Ecto neural progenitor cell (in vitro differentiated cells): ENCODE measurements at regions not wholly inside any gene's neighbourhood (a gene's known extent, or its start where the extent isn't known, plus 50 kb on each side); places are given as distances from the start of the nearest gene placed in this dataset.
A peak's percentile ranks its signal among the peaks of the same experiment; 100 is the strongest.

Experiments
- DNase-seq: peaks from one replicate; pipeline ENCODE4 v3.0.0-alpha.2; 2018; ENCODE audit warnings: low spot score

GRCh38 chr4:18570370-18570769, 548.8 kb upstream of the LCORL start:
- no peak for DNase-seq

GRCh38 chr4:18568600-18568999, 547.0 kb upstream of the LCORL start:
- no peak for DNase-seq

GRCh38 chr4:18566970-18567799, 545.6 kb upstream of the LCORL start:
- DNase-seq = no peak

GRCh38 chr4:18559492-18559891, 537.9 kb upstream of the LCORL start:
- DNase-seq = no peak

GRCh38 chr4:18556402-18556801, 534.8 kb upstream of the LCORL start:
- peak; percentile 47 for DNase-seq

- DNase-seq = no peak
Observed at GRCh38 chr4:18540349-18540748, 518.8 kb upstream of the LCORL start.

- no peak for DNase-seq
Observed at GRCh38 chr4:18538121-18538520, 516.6 kb upstream of the LCORL start.

GRCh38 chr4:18536428-18536827, 514.9 kb upstream of the LCORL start:
- DNase-seq = no peak

GRCh38 chr4:18535948-18536347, 514.4 kb upstream of the LCORL start:
- DNase-seq = no peak

GRCh38 chr4:18533262-18533775, 511.8 kb upstream of the LCORL start:
- DNase-seq = no peak

- DNase-seq = no peak
Observed at GRCh38 chr4:18531731-18532130, 510.2 kb upstream of the LCORL start.

- no peak for DNase-seq
Observed at GRCh38 chr4:18529482-18529881, 507.9 kb upstream of the LCORL start.

GRCh38 chr4:18524667-18525066, 503.1 kb upstream of the LCORL start:
- no peak for DNase-seq

GRCh38 chr4:18518098-18518497, 496.5 kb upstream of the LCORL start:
- no peak for DNase-seq

- no peak for DNase-seq
Observed at GRCh38 chr4:18513861-18514260, 492.3 kb upstream of the LCORL start.

- no peak for DNase-seq
Observed at GRCh38 chr4:18512718-18513117, 491.2 kb upstream of the LCORL start.

GRCh38 chr4:18511727-18512126, 490.2 kb upstream of the LCORL start:
- DNase-seq = no peak

- no peak for DNase-seq
Observed at GRCh38 chr4:18508786-18509185, 487.2 kb upstream of the LCORL start.

GRCh38 chr4:18480928-18481327, 459.4 kb upstream of the LCORL start:
- no peak for DNase-seq

- DNase-seq = no peak
Observed at GRCh38 chr4:18480342-18480741, 458.8 kb upstream of the LCORL start.

GRCh38 chr4:18479825-18480224, 458.3 kb upstream of the LCORL start:
- no peak for DNase-seq

GRCh38 chr4:18463987-18464559, 442.5 kb upstream of the LCORL start:
- DNase-seq = no peak

GRCh38 chr4:18458465-18458864, 436.9 kb upstream of the LCORL start:
- DNase-seq = no peak

- DNase-seq = no peak
Observed at GRCh38 chr4:18454349-18454748, 432.8 kb upstream of the LCORL start.
